NT2/D1 (cell line): ENCODE measurements at regions not wholly inside any gene's neighbourhood (a gene's known extent, or its start where the extent isn't known, plus 50 kb on each side); places are given as distances from the start of the nearest gene placed in this dataset.

Experiments
- SUZ12 ChIP-seq: IDR thresholded peaks from 2 replicates; pipeline ENCODE4 v1.6.1; 2011; ENCODE audit not compliant: insufficient read length, insufficient read depth; ENCODE audit errors: extremely low read depth
- YY1 ChIP-seq: IDR thresholded peaks from 2 replicates; pipeline ENCODE4 v1.6.1; 2011; ENCODE audit not compliant: insufficient read length, insufficient read depth
- ZNF274 ChIP-seq: IDR thresholded peaks from 2 replicates; pipeline ENCODE4 v1.6.1; 2011; ENCODE audit warnings: mild to moderate bottlenecking, low read depth, low read length

GRCh38 chr6:156550949-156551348, 226.2 kb upstream of the ARID1B start:
- TF ChIP-seq ZNF274 (no peak), YY1 (no peak), SUZ12 (no peak)
